ENCODE measurements at regions not wholly inside any gene's neighbourhood (a gene's known extent, or its start where the extent isn't known, plus 50 kb on each side); places are given as distances from the start of the nearest gene placed in this dataset.

DNA sequence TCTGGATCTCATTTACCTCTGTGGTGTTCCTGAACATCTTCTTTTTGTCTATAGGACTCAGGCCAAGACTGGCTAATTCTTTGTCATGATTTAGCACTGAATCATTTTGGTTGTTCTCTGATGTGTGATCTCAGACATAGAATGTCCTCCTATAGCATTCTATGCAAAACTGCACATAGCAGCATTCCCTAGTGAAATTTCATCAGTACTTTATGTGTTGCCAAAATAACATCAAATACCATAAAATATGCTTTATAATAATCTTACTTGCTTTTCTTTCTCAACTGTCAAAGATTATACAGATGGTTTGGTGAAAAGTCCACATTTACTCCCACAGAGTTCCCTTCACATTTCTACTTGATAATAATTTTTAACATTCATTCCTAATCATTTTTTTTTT, 115.7 kb upstream of the MPDZ start:
- no peak overlapping the region for H2AFZ ChIP-seq (ENCODE audit: low read length)
- TF ChIP-seq EZH2 (optimal IDR thresholded peaks at IDR 0.05; ENCODE audit: low read depth, low read length), result no peak
- no peak for TF ChIP-seq EZH2phosphoT487 (IDR thresholded peaks at IDR 0.05; ENCODE audit: low read length)
- TF ChIP-seq, protein P1, sequence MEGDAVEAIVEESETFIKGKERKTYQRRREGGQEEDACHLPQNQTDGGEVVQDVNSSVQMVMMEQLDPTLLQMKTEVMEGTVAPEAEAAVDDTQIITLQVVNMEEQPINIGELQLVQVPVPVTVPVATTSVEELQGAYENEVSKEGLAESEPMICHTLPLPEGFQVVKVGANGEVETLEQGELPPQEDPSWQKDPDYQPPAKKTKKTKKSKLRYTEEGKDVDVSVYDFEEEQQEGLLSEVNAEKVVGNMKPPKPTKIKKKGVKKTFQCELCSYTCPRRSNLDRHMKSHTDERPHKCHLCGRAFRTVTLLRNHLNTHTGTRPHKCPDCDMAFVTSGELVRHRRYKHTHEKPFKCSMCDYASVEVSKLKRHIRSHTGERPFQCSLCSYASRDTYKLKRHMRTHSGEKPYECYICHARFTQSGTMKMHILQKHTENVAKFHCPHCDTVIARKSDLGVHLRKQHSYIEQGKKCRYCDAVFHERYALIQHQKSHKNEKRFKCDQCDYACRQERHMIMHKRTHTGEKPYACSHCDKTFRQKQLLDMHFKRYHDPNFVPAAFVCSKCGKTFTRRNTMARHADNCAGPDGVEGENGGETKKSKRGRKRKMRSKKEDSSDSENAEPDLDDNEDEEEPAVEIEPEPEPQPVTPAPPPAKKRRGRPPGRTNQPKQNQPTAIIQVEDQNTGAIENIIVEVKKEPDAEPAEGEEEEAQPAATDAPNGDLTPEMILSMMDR (IDR thresholded peaks at IDR 0.05; ENCODE audit: low read length), result no peak
- no peak overlapping the region for H3K27ac ChIP-seq (ENCODE audit: low read length)
- H3K79me2 ChIP-seq (ENCODE audit: low read length), result no peaks in the 10 kb centered on the region
- no peaks in the 10 kb centered on the region for H3K9me3 ChIP-seq (replicated peaks; ENCODE audit: insufficient read depth, low read length)
- no peak overlapping the region for H3K9ac ChIP-seq (ENCODE audit: low read length)
- H4K20me1 ChIP-seq (ENCODE audit: insufficient read depth, low read length), result no peaks in the 10 kb centered on the region
- no peaks in the 10 kb centered on the region for H3F3A ChIP-seq (ENCODE audit: insufficient read depth, low read length)
- H3K4me3 ChIP-seq (ENCODE audit: low read length), result no peak overlapping the region
- no peaks in the 10 kb centered on the region for H3K27me3 ChIP-seq (replicated peaks; ENCODE audit: insufficient read depth, low read length)
- no peak for DNase-seq
- H3K36me3 ChIP-seq (replicated peaks; ENCODE audit: insufficient read depth, low read length), result no peaks in the 10 kb centered on the region
- H3K4me1 ChIP-seq (ENCODE audit: low read length), result no peaks in the 10 kb centered on the region
- H3K9me2 ChIP-seq (replicated peaks; ENCODE audit: insufficient read depth, low read length), result no peaks in the 10 kb centered on the region
- H3K4me2 ChIP-seq (ENCODE audit: low read depth, low read length), result no peak overlapping the region

DNA sequence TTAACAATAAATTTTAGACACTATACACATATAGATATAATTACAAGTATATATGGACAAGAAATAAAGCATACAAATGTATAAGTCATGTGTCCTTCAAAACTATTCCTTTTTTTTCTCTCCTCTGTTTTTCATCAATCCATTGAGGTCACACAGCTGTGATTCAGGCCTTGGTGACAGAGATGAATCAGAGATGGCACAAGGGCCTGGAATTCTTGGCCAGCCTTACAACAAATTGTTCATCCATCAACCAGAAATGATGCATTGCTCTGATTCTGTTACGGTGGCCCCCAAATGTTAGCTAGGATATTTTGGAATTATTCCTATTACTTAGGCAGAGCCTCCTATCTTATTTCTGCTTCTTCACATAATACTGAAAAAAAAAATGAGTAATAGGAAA, 108.7 kb upstream of the MPDZ start:
- Histone ChIP-seq H3K79me2 (ENCODE audit: low read length) (no peaks in the 10 kb centered on the region), H3F3A (ENCODE audit: insufficient read depth, low read length) (no peaks in the 10 kb centered on the region), H3K4me1 (ENCODE audit: low read length) (peaks cover under 1% of the 10 kb centered on the region; the same call in 1 of the 2 replicates), H2AFZ (ENCODE audit: low read length) (no peak overlapping the region), H3K27ac (ENCODE audit: low read length) (no peak overlapping the region), H3K27me3 (replicated peaks; ENCODE audit: insufficient read depth, low read length) (no peaks in the 10 kb centered on the region), H3K9me3 (replicated peaks; ENCODE audit: insufficient read depth, low read length) (no peaks in the 10 kb centered on the region), H3K4me3 (ENCODE audit: low read length) (no peak overlapping the region), H3K4me2 (ENCODE audit: low read depth, low read length) (no peak overlapping the region), H3K9me2 (replicated peaks; ENCODE audit: insufficient read depth, low read length) (no peaks in the 10 kb centered on the region), H4K20me1 (ENCODE audit: insufficient read depth, low read length) (no peaks in the 10 kb centered on the region), H3K36me3 (replicated peaks; ENCODE audit: insufficient read depth, low read length) (no peaks in the 10 kb centered on the region), H3K9ac (ENCODE audit: low read length) (no peak overlapping the region)
- TF ChIP-seq, protein P1 (IDR thresholded peaks at IDR 0.05; ENCODE audit: low read length), result no peak
- TF ChIP-seq EZH2 (optimal IDR thresholded peaks at IDR 0.05; ENCODE audit: low read depth, low read length) (no peak), EZH2phosphoT487 (IDR thresholded peaks at IDR 0.05; ENCODE audit: low read length) (no peak)
- DNase-seq, result no peak

DNA sequence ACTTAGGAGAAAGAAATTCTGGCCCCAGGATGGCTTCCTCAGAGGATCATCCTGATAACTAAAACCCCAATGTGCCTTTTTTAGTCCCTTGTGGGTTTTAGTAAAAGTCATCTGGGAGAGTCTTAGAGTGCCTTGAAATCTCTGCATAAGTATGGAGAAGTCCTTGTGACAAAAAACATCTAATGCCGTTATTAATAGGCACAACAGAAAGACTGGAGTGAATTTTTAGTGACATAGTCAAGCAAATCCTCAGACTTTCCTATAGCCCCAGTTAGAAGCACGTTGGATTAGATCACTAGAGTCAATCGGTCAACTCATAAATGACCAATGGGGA, 108.2 kb upstream of the MPDZ start:
- TF ChIP-seq EZH2 (optimal IDR thresholded peaks at IDR 0.05; ENCODE audit: low read depth, low read length), result no peak
- TF ChIP-seq, protein P1 (IDR thresholded peaks at IDR 0.05; ENCODE audit: low read length), result no peak
- no peak for TF ChIP-seq EZH2phosphoT487 (IDR thresholded peaks at IDR 0.05; ENCODE audit: low read length)
- Histone ChIP-seq H3K27me3 (replicated peaks; ENCODE audit: insufficient read depth, low read length) (no peaks in the 10 kb centered on the region), H3K79me2 (ENCODE audit: low read length) (no peaks in the 10 kb centered on the region), H3K9me3 (replicated peaks; ENCODE audit: insufficient read depth, low read length) (no peaks in the 10 kb centered on the region), H4K20me1 (ENCODE audit: insufficient read depth, low read length) (no peaks in the 10 kb centered on the region), H2AFZ (ENCODE audit: low read length) (no peak overlapping the region), H3K36me3 (replicated peaks; ENCODE audit: insufficient read depth, low read length) (no peaks in the 10 kb centered on the region), H3K4me3 (ENCODE audit: low read length) (no peak overlapping the region), H3K27ac (ENCODE audit: low read length) (no peak overlapping the region), H3F3A (ENCODE audit: insufficient read depth, low read length) (no peaks in the 10 kb centered on the region), H3K4me1 (ENCODE audit: low read length) (peaks cover 5% of the 10 kb centered on the region; the same call in 1 of the 2 replicates), H3K9ac (ENCODE audit: low read length) (no peak overlapping the region), H3K4me2 (ENCODE audit: low read depth, low read length) (no peak overlapping the region), H3K9me2 (replicated peaks; ENCODE audit: insufficient read depth, low read length) (no peaks in the 10 kb centered on the region)
- no peak for DNase-seq
